GM21447 (cell line): ENCODE measurements at regions not wholly inside any gene's neighbourhood (a gene's known extent, or its start where the extent isn't known, plus 50 kb on each side); places are given as distances from the start of the nearest gene placed in this dataset.

Experiments
- ATAC-seq: cut with Tn5 transposase; IDR thresholded peaks from one replicate; pipeline ENCODE4 v1.9.1; 2021; ENCODE audit not compliant: unreplicated experiment

- no peak for ATAC-seq
Observed at GRCh38 chr5:171647043-171647903, 138.3 kb upstream of the SMIM23 start.

- ATAC-seq = no peak
Observed at GRCh38 chr5:171647904-171648260, 137.7 kb upstream of the SMIM23 start.

- no peak for ATAC-seq
Observed at GRCh38 chr5:171648279-171649074, 137.1 kb upstream of the SMIM23 start.

DNA sequence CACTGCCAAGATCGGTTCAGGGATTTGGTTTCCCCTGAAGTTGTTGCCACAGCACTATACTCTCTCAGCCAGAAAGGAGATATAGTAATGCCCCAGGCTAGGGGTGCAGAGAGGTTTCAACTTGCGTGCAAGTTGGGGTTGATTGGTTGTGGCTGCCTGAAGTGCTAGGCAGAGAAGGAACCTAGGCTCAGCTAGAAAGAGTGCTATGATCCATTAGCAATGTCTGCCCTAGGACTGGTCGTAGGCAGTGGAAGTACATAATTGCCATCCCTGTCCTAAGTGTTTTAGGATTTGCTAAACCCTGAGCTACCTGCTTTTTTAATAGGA lies 136.6 kb upstream of the SMIM23 start:
- no peak for ATAC-seq

GRCh38 chr5:171650597-171650996 lies 135.0 kb upstream of the SMIM23 start:
- ATAC-seq = no peak

GRCh38 chr5:171651102-171651501 lies 134.5 kb upstream of the SMIM23 start:
- no peak for ATAC-seq

DNA sequence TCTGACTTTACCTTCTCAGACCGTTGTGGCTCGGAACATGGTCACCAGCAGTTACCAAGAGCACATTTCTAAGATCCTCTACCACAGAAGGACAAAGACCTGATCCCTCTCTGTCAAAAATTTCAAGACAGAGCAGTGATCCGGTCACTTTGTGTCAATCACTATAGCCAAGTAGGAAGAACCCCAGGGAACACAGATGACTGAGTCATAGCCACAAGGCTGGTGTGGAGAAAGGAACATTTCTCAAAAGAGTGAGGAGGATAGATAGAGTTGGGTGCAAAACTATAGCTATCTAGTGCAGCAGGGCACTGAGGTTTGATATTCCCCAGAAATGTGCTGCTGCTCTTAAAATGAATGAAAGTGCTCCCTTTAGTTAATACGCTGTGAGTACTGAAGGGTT lies 130.7 kb upstream of the SMIM23 start:
- no peak for ATAC-seq

DNA sequence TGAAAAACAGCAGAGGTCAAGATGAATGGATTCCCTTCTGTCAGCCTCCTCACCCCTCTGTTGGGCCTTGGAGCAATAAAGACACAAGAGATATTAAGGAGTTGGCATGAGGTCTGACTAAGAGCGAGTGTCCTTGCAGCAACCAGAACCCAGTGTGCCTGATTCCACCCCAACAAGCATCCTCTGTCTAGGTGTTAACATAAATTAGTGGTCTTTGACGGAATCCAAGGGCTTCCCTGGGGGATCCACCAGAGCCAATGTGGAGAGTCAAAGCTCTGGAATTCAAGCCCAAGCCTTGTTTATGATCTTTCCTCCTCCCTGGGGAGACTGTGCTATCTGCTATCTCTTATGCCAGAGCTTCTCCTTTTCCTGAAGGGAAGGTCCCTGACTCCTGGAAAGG lies 128.1 kb upstream of the SMIM23 start:
- no peak for ATAC-seq

DNA sequence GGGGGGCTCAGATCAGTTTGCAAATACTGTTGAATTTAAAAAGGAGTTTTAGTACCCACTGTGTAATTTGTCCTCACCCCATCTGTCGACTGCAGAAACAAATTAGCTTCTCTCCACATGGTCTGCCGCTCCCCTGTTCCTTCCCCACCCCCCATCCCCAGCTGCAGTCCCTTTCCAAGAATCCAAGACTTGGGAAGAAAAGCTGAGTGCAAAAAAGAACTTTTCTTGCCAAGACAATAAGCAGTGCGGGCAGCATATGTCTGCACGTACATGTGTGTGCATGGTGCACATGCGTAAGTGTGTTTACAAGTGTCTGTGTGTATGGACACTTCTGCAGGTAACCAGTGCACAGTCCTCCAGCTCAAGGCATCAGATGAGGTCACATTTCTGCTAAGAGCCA lies 125.7 kb upstream of the SMIM23 start:
- no peak for ATAC-seq

- no peak for ATAC-seq
Observed at GRCh38 chr5:171660434-171660833, 125.2 kb upstream of the SMIM23 start.

DNA sequence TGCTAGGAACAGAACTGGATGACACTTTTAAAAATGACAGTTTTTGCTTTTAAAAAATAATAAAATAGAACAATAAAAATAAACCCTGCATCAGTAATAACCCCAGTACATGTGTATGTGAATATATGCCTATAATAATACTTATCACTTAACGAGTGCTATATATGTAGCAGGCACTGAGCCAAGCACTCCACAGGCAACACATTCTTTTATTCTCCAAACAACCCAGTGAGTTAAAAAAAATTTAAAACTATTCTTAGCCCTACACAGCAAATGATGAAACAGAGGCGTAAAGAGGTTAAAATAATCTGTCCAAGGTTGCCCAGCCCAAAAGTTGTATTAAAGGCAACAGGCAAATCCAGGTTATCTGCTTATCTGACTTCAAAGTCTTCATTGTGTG lies 124.5 kb upstream of the SMIM23 start:
- ATAC-seq = no peak

DNA sequence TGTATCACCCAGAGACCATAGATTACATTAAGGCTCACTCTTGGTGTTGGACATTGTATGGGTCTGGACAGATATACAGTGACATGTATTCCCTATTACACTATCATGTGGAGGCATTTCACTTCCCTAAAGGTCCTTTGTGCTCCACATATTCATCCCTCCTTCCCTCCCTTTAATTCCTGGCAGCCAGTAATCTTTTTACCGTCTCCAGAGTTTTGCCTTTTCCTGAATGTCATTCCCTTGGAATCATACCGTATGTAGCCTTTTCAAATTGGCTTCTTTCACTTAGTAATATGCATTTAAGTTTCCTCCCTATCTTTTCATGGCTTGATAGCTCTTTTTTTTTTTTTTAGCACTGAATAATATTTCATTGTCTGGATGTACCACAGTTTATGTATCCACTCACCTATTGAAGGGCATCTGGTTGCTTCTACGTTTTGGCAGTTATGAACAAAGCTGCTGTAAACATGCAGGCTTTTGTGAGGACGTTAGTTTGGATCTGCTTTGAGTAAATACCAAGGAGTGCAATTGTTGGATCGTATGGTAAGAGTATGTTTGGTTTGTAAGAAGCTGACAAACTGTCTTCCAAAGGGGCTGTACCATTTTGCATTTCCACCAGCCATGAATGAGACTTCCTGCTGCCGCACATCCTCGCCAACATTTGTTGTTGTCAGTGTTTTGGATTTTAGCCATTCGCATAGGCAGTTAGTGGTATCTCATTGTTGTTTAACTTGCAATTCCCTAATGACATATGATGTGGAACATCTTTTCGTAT lies 122.1 kb upstream of the SMIM23 start:
- ATAC-seq = no peak

GRCh38 chr5:171664489-171664888 lies 121.1 kb upstream of the SMIM23 start:
- ATAC-seq = no peak

DNA sequence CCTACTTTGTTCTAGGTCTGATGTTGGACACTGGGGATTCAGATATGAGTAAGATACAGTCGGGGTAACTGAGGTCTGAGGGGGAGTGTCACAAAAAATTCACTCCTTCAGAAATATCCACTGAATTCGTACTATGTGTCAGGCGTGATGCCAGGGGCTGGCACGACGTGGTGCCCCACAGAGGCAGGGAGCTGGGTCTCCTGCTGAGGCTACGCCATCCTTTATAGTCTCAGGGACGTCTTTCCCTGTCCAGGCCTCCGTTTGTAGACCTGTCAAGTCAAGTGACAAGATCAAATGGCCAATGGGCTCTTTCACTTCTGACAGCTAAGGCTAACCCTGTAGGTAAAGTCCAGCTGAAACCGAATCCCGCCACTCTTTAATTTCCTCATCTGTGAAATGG lies 118.8 kb upstream of the SMIM23 start:
- no peak for ATAC-seq

- ATAC-seq = no peak
Observed at GRCh38 chr5:171667341-171668096, 118.1 kb upstream of the SMIM23 start.

DNA sequence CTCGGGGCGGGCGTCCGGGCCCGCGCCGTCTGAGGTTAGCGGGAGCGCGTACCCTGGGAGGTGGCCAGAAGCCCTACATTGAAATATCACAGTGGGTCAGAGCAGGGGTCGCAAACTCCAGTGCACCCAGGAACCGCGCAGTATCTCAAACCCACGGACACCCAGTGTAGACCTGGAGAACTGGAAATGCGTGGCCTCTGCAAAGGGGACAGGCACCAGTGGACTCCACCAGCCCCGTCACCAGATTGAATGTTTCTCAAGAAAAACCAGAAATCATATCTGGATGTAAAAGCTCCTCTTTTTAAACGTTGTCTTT lies 117.6 kb upstream of the SMIM23 start:
- ATAC-seq = no peak

GRCh38 chr5:171669571-171669970 lies 116.0 kb upstream of the SMIM23 start:
- no peak for ATAC-seq

DNA sequence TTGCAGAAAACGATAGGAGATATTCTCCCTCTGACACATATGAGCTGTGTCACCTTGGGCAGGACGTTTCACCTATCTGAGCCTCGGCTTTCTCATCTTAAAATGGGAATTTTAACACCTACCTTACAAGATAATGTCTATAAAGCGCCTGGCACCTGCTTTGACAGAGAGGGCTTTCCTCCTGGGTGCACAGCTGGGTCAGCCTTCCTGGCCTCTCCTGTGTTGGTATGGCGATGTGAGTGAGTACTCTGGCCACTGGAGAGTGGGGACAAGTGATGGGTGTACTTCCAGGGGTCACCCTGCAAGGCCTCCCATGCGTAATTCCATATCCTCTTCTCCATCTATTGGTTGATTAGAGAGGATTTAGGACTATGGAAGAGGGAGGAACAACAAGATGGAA lies 113.1 kb upstream of the SMIM23 start:
- ATAC-seq = no peak

DNA sequence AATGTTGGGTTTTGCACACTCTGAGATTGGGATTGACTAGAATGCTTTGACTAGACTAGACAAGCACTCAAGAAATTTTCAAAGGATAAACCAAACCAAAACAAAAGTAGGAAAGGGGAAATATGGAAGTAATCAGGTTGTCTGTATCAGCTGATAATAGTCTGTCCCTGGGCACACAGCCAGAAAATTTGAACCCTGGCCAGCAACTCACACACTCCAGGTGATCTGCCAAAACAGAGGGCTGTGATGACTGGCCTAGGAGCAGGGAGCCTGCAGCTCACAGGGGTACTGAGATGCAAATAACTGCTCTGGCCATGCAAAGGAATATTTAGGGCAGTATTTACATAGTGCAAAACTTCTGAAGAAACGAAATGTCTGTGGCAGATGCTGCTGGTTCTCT lies 112.3 kb upstream of the SMIM23 start:
- no peak for ATAC-seq

DNA sequence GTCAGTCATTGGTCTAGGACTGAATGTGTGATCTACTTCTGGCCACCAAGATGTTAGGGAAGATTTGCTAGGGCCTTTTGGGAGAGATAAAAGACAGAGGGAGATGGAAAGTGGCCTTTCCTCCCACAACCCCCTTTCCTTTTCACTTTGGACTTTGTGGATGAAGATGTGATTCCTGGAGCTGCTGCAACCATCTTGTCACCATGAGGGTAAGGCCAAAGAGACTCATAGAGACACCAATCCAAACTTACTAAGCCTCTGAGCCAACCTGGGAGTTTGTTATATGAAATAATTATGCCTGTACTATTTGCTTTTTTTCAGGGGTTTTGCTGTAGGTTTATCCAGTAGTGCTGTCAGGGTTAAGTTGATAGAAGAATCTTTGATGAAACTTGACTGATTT lies 111.8 kb upstream of the SMIM23 start:
- no peak for ATAC-seq

DNA sequence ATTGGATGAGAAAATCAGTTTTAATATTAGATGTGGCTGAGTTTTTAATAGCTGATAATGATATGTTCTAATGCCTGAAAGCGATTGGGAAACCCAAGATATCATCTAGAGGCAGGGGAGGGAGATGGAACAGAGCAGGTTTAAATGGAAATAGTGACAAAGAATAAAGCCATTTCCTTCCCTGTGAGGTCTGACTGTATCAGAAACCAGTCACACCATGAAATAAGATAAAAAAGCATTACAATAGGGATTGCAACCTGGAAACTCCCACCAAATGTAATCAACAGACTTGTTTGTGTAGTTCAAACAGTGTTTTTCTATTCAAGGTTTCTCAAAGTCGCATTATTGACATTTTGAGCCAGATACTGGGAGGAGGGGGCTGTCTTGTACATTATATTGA lies 110.1 kb upstream of the SMIM23 start:
- ATAC-seq = no peak
